Peyer's patch (tissue), 4 donors: ENCODE measurements at regions not wholly inside any gene's neighbourhood (a gene's known extent, or its start where the extent isn't known, plus 50 kb on each side); places are given as distances from the start of the nearest gene placed in this dataset.

ENCODE experiments used
- DNase-seq, 3 donors: peaks; one replicate each; pipeline ENCODE4 v3.0.0-alpha.2; 2017 to 2019
- H3K27ac ChIP-seq, 4 donors: fragments of 200-600 bp; sonication (generic); one replicate each; pipeline ENCODE4 v1.5.1; 2016 to 2019
- H3K27me3 ChIP-seq, 2 donors: fragments of 200-600 bp; sonication (generic); one replicate each; pipeline ENCODE4 v1.5.1; 2019
- H3K36me3 ChIP-seq, 3 donors: fragments of 200-600 bp; sonication (generic); one replicate each; pipeline ENCODE4 v1.5.1; 2016 to 2019
- H3K4me1 ChIP-seq, 4 donors: fragments of 200-600 bp; sonication (generic); one replicate each; pipeline ENCODE4 v1.5.1; 2016 to 2019
- H3K4me3 ChIP-seq, 4 donors: fragments of 200-600 bp; sonication (generic); 1 replicate in 3 of 4; 2 replicates in 1 of 4; pipeline ENCODE4 v1.5.1; 2016 to 2019; ENCODE audit warnings: mild to moderate bottlenecking in 1 of 4
- H3K9me3 ChIP-seq, 4 donors: fragments of 200-600 bp; sonication (generic); one replicate each; pipeline ENCODE4 v1.5.1; 2016 to 2019; ENCODE audit warnings: mild to moderate bottlenecking in 1 of 4
- CTCF ChIP-seq, 6 experiments: fragments of 450-650 bp in 4 of 6; fragments of 200-600 bp in 2 of 6; sonication (generic) in 1 of 6; IDR thresholded peaks; one replicate each; pipeline ENCODE4 v1.5.1; 2017 to 2019; ENCODE audit warnings: antibody characterized with exemption in 6 of 6, mild to moderate bottlenecking in 3 of 6, moderate library complexity in 1 of 6
- POLR2A ChIP-seq, 2 donors: fragments of 450-650 bp; IDR thresholded peaks; one replicate each; pipeline ENCODE4 v1.5.1; 2017; ENCODE audit warnings: antibody characterized with exemption in 2 of 2, mild to moderate bottlenecking in 2 of 2, moderate library complexity in 2 of 2

GRCh38 chr12:105843986-105844760, 294.6 kb downstream of the NUAK1 start:
- no peak overlapping the region for H3K27ac ChIP-seq
- no peaks in the 10 kb centered on the region for H3K4me1 ChIP-seq
- TF ChIP-seq CTCF (IDR thresholded peaks at IDR 0.05) (no peak), POLR2A (IDR thresholded peaks at IDR 0.05) (no peak)
- no peaks in the 10 kb centered on the region for H3K36me3 ChIP-seq
- no peaks in the 10 kb centered on the region for H3K27me3 ChIP-seq
- H3K9me3 ChIP-seq = no peaks in the 10 kb centered on the region
- no peak overlapping the region for H3K4me3 ChIP-seq
- no peak for DNase-seq

- Histone ChIP-seq H3K36me3 (no peaks in the 10 kb centered on the region), H3K27ac (no peak overlapping the region), H3K4me1 (no peaks in the 10 kb centered on the region), H3K9me3 (no peaks in the 10 kb centered on the region), H3K27me3 (no peaks in the 10 kb centered on the region), H3K4me3 (no peak overlapping the region)
- no peak for TF ChIP-seq POLR2A (IDR thresholded peaks at IDR 0.05)
- no peak for TF ChIP-seq CTCF (IDR thresholded peaks at IDR 0.05)
- no peak for DNase-seq
Observed at GRCh38 chr12:105846331-105846730, 292.4 kb downstream of the NUAK1 start.

- H3K9me3 ChIP-seq = no peaks in the 10 kb centered on the region
- no peaks in the 10 kb centered on the region for H3K4me1 ChIP-seq
- no peaks in the 10 kb centered on the region for H3K36me3 ChIP-seq
- H3K4me3 ChIP-seq = no peak overlapping the region
- no peak for DNase-seq
- no peak overlapping the region for H3K27ac ChIP-seq
- no peaks in the 10 kb centered on the region for H3K27me3 ChIP-seq
- no peak for TF ChIP-seq CTCF (IDR thresholded peaks at IDR 0.05)
- TF ChIP-seq POLR2A (IDR thresholded peaks at IDR 0.05) = no peak
Observed at GRCh38 chr12:105847068-105847467, 291.7 kb downstream of the NUAK1 start.

- Histone ChIP-seq H3K27ac (no peak overlapping the region), H3K36me3 (no peaks in the 10 kb centered on the region), H3K4me1 (no peaks in the 10 kb centered on the region), H3K4me3 (no peak overlapping the region), H3K9me3 (no peaks in the 10 kb centered on the region), H3K27me3 (no peaks in the 10 kb centered on the region)
- TF ChIP-seq POLR2A (IDR thresholded peaks at IDR 0.05) (no peak), CTCF (IDR thresholded peaks at IDR 0.05) (no peak)
- no peak for DNase-seq
Observed at GRCh38 chr12:105848286-105848685, 290.5 kb downstream of the NUAK1 start.

GRCh38 chr12:105850103-105850968, 288.4 kb downstream of the NUAK1 start:
- Histone ChIP-seq H3K9me3 (no peaks in the 10 kb centered on the region), H3K27me3 (no peaks in the 10 kb centered on the region), H3K4me1 (no peaks in the 10 kb centered on the region), H3K4me3 (no peak overlapping the region), H3K36me3 (no peaks in the 10 kb centered on the region), H3K27ac (no peak overlapping the region)
- DNase-seq = no peak
- no peak for TF ChIP-seq CTCF (IDR thresholded peaks at IDR 0.05)
- TF ChIP-seq POLR2A (IDR thresholded peaks at IDR 0.05) = no peak
